ENCODE measurements at regions not wholly inside any gene's neighbourhood (a gene's known extent, or its start where the extent isn't known, plus 50 kb on each side); places are given as distances from the start of the nearest gene placed in this dataset.

- WGBS, 2 donors: 75 to 78% methylated on average over 3 of the region's 3 CpGs
- H3K4me1 ChIP-seq: no peaks in the 10 kb centered on the region
- DNase-seq: no peak
- H3K27ac ChIP-seq: no peak overlapping the region
- no peaks in the 10 kb centered on the region for H3K9me3 ChIP-seq
- no peaks in the 10 kb centered on the region for H3K36me3 ChIP-seq (replicated peaks in 1 of 2; ENCODE audit: insufficient read depth in 1 of 2, low read depth in 2 of 2)
- H3K27me3 ChIP-seq: no peaks in the 10 kb centered on the region
- ATAC-seq: no peak
- TF ChIP-seq CTCF (IDR thresholded peaks at IDR 0.05) (no peak), POLR2A (IDR thresholded peaks at IDR 0.05) (no peak)
- intact Hi-C loops (cut with DNase I): no loop called here
- no peak overlapping the region for H3K4me3 ChIP-seq
Measured at GRCh38 chr15:72983801-72984545, 68.3 kb upstream of the NEO1 start.

- DNase-seq: no peak
- WGBS, 2 donors: 64 to 66% methylated on average over 2 of the region's 2 CpGs
- Histone ChIP-seq H3K36me3 (replicated peaks in 1 of 2; ENCODE audit: insufficient read depth in 1 of 2, low read depth in 2 of 2) (no peaks in the 10 kb centered on the region), H3K4me1 (no peaks in the 10 kb centered on the region), H3K4me3 (no peak overlapping the region), H3K27ac (no peak overlapping the region), H3K27me3 (no peaks in the 10 kb centered on the region), H3K9me3 (no peaks in the 10 kb centered on the region)
- TF ChIP-seq POLR2A (IDR thresholded peaks at IDR 0.05) (no peak), CTCF (IDR thresholded peaks at IDR 0.05) (no peak)
- intact Hi-C loops (cut with DNase I): no loop called here
- ATAC-seq: no peak
Measured at GRCh38 chr15:72982714-72983113, 69.5 kb upstream of the NEO1 start.

GRCh38 chr15:72980661-72981060 lies 71.6 kb upstream of the NEO1 start:
- Histone ChIP-seq H3K9me3 (no peaks in the 10 kb centered on the region), H3K4me3 (no peak overlapping the region), H3K27me3 (no peaks in the 10 kb centered on the region), H3K4me1 (no peaks in the 10 kb centered on the region), H3K27ac (no peak overlapping the region), H3K36me3 (replicated peaks in 1 of 2; ENCODE audit: insufficient read depth in 1 of 2, low read depth in 2 of 2) (no peaks in the 10 kb centered on the region)
- no peak for TF ChIP-seq POLR2A (IDR thresholded peaks at IDR 0.05)
- no peak for TF ChIP-seq CTCF (IDR thresholded peaks at IDR 0.05)
- ATAC-seq: no peak
- intact Hi-C loops (cut with DNase I): no loop called here
- WGBS, 2 donors: 22 to 25% methylated on average over 1 of the region's 1 CpG
- no peak for DNase-seq

GRCh38 chr15:72979791-72980190 lies 72.5 kb upstream of the NEO1 start:
- intact Hi-C loops (cut with DNase I): no loop called here
- no peak overlapping the region for H3K4me3 ChIP-seq
- no peaks in the 10 kb centered on the region for H3K9me3 ChIP-seq
- DNase-seq (no peak), ATAC-seq (no peak)
- TF ChIP-seq CTCF (IDR thresholded peaks at IDR 0.05) (no peak), POLR2A (IDR thresholded peaks at IDR 0.05) (no peak)
- no peak overlapping the region for H3K27ac ChIP-seq
- H3K36me3 ChIP-seq (replicated peaks in 1 of 2; ENCODE audit: insufficient read depth in 1 of 2, low read depth in 2 of 2): no peaks in the 10 kb centered on the region
- no peaks in the 10 kb centered on the region for H3K4me1 ChIP-seq
- WGBS, 2 donors: 68 to 72% methylated on average over 5 of the region's 5 CpGs
- H3K27me3 ChIP-seq: no peaks in the 10 kb centered on the region

GRCh38 chr15:72979308-72979707 lies 73.0 kb upstream of the NEO1 start:
- H3K9me3 ChIP-seq: no peaks in the 10 kb centered on the region
- H3K27me3 ChIP-seq: no peaks in the 10 kb centered on the region
- no peaks in the 10 kb centered on the region for H3K4me1 ChIP-seq
- no peak for TF ChIP-seq CTCF (IDR thresholded peaks at IDR 0.05)
- TF ChIP-seq POLR2A (IDR thresholded peaks at IDR 0.05): no peak
- no peak overlapping the region for H3K4me3 ChIP-seq
- DNase-seq (no peak), ATAC-seq (no peak)
- intact Hi-C loops (cut with DNase I): no loop called here
- WGBS, 2 donors: 47 to 48% methylated on average over 5 of the region's 5 CpGs
- no peak overlapping the region for H3K27ac ChIP-seq
- H3K36me3 ChIP-seq (replicated peaks in 1 of 2; ENCODE audit: insufficient read depth in 1 of 2, low read depth in 2 of 2): no peaks in the 10 kb centered on the region

Data from body of pancreas (tissue), 4 donors.